Common myeloid progenitor, CD34-positive (primary cell): ENCODE measurements at regions not wholly inside any gene's neighbourhood (a gene's known extent, or its start where the extent isn't known, plus 50 kb on each side); places are given as distances from the start of the nearest gene placed in this dataset.

Experiments used
- CTCF ChIA-PET: fragments of 350-600 bp; sonication (Branson Sonifier 250); formaldehyde crosslinking; loops from one replicate; lab custom pipeline; 2021; ENCODE audit warnings: antibody characterized with exemption; lab: Charles Lee
- POLR2A ChIA-PET: fragments of 350-600 bp; sonication (Branson Sonifier 250); formaldehyde crosslinking; loops from one replicate; lab custom pipeline; 2021; ENCODE audit warnings: antibody characterized with exemption; lab: Charles Lee
- DNase-seq, 3 donors: peaks; one replicate each; pipeline versions ENCODE4 v3.0.0 to v3.0.0-alpha.2; 2013
- H3K27ac ChIP-seq, 2 experiments: 1 replicate in 1 of 2; 2 replicates in 1 of 2; pipeline ENCODE4 v1.7.0; 2013; ENCODE audit warnings: inconsistent platforms in 2 of 2, low read length in 2 of 2, mild to moderate bottlenecking in 2 of 2, low read depth in 1 of 2, moderate library complexity in 1 of 2; ENCODE audit not compliant: severe bottlenecking in 2 of 2, insufficient read depth in 1 of 2, poor library complexity in 1 of 2
- H3K27me3 ChIP-seq, 5 experiments: replicated peaks in 2 of 5; 1 replicate in 3 of 5; 2 replicates in 2 of 5; pipeline versions ENCODE4 v1.6.1 to v1.7.0; 2013; ENCODE audit warnings: low read length in 4 of 5, mild to moderate bottlenecking in 2 of 5, moderate library complexity in 2 of 5, inconsistent platforms in 1 of 5; ENCODE audit not compliant: insufficient read depth in 5 of 5, control insufficient read depth in 4 of 5
- H3K36me3 ChIP-seq, 4 experiments: 1 replicate in 2 of 4; 2 replicates in 2 of 4; pipeline versions ENCODE4 v1.6.1 to v1.7.0; 2013; ENCODE audit warnings: low read length in 3 of 4, control low read depth in 1 of 4, mild to moderate bottlenecking in 1 of 4; ENCODE audit not compliant: control insufficient read depth in 4 of 4, insufficient read depth in 4 of 4
- H3K4me1 ChIP-seq, 4 experiments: 1 replicate in 3 of 4; 2 replicates in 1 of 4; pipeline versions ENCODE4 v1.6.1 to v1.7.1; 2013; ENCODE audit warnings: low read length in 3 of 4, mild to moderate bottlenecking in 3 of 4, control low read depth in 1 of 4, inconsistent platforms in 1 of 4, moderate library complexity in 1 of 4; ENCODE audit not compliant: control insufficient read depth in 4 of 4, insufficient read depth in 4 of 4; ENCODE audit errors: control extremely low read depth in 1 of 4
- H3K4me3 ChIP-seq, 7 experiments: 1 replicate in 4 of 7; 2 replicates in 3 of 7; pipeline versions ENCODE4 v1.5.1 to v1.7.0; 2013; ENCODE audit warnings: mild to moderate bottlenecking in 7 of 7, low read length in 6 of 7, moderate library complexity in 6 of 7, inconsistent platforms in 2 of 7, low read depth in 2 of 7, control low read depth in 1 of 7; ENCODE audit not compliant: insufficient read depth in 4 of 7, control insufficient read depth in 1 of 7; ENCODE audit errors: extremely low read depth in 1 of 7
- H3K9me3 ChIP-seq, 5 experiments: 1 replicate in 4 of 5; 2 replicates in 1 of 5; pipeline versions ENCODE4 v1.6.1 to v1.7.1; 2013; ENCODE audit warnings: low read length in 4 of 5, mild to moderate bottlenecking in 2 of 5, inconsistent platforms in 1 of 5, low read depth in 1 of 5, moderate library complexity in 1 of 5; ENCODE audit not compliant: control insufficient read depth in 4 of 5, insufficient read depth in 2 of 5; ENCODE audit errors: control extremely low read depth in 1 of 5
- WGBS: methylation state at CpG from one replicate; pipeline ENCODE4 v1.1.5; 2013; ENCODE audit not compliant: insufficient coverage; 5-methylcytosine and 5-hydroxymethylcytosine counted together

DNA sequence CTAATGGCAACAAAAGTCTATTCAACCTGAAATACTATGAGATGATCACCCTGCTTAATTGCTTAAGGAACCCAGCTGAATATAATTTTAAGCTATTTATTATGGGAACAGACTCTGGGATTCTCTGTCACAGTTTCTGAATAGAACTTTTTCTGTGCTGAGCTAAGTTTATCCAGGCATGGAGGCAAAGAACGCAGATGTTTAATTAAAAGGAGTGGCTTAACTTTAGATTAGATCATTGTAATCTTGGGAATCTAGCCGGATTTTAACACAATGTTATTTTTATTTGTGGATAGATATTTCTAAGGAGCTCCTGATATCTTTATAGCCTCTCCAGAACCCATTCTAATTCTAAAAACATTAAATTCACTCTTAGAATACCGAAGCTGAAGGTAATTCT is 353.4 kb downstream of the STIM2 start:
- Histone ChIP-seq H3K27ac (no peak overlapping the region), H3K36me3 (no peaks in the 10 kb centered on the region), H3K4me1 (no peaks in the 10 kb centered on the region), H3K9me3 (no peaks in the 10 kb centered on the region), H3K4me3 (no peak overlapping the region), H3K27me3 (no peaks in the 10 kb centered on the region)
- ChIA-PET POLR2A (no interaction called here), CTCF (no interaction called here)
- no peak for DNase-seq
- WGBS, result 100% methylated on average over 1 of the region's 3 CpGs

DNA sequence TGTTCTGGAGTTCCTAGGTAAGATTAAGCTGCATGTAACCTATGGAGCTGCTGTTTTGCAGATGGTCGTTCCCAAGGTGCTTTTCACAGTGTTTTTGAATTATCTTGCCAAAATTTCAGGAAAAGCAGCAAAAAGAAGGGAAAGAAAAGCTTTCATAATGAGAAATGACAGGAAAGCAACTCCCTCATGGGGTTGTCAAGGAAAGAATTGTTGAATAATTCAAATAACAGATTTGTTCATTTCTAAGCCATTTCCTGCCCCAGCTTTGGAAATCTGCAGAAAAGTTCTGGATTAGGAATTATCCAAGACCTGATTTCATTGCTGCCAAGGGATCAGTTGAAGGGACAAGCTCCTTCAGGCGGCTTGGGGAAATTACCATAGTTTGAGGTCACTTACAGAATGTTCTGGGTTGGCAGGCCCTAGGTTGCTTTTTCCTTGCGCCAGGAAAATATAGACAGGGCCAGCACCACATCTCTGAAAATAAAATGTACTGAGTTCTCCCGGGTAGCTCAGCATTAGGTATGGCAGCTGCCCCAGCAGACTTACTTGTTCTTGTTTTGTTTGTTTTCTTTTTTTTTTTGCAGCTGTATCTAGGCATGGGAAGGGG is 354.7 kb downstream of the STIM2 start:
- no peak for DNase-seq
- H3K27ac ChIP-seq, result no peak overlapping the region
- 93% methylated on average over 2 of the region's 4 CpGs for WGBS
- no peaks in the 10 kb centered on the region for H3K9me3 ChIP-seq
- no peaks in the 10 kb centered on the region for H3K27me3 ChIP-seq
- CTCF ChIA-PET, result no interaction called here
- POLR2A ChIA-PET, result no interaction called here
- H3K4me3 ChIP-seq, result no peak overlapping the region
- H3K36me3 ChIP-seq, result no peaks in the 10 kb centered on the region
- H3K4me1 ChIP-seq, result no peaks in the 10 kb centered on the region

DNA sequence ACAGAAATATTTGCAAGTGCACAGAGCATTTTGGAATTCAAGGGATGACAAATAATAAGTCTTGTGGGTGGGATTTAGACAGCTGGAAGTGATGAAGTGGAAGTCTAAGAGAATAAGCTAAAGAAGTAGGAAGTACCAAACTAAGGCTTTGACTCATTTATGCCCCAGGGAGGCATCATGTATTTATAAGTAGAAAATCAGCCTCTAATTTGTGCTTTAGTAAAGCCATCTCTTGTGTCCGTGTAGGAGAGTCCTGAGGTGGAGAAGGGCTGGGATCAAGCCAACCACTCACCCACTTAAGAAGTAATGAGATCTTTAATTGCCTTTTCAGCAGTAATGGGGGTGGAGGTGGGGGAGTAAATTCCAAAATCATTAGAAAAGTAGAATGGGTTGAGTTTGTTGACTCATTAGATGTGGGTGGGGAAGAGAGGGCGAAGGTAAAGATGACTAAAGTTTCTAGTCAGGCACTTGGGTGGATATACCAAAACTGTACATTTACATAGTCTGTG is 356.7 kb downstream of the STIM2 start:
- ChIA-PET CTCF (no interaction called here), POLR2A (no interaction called here)
- Histone ChIP-seq H3K36me3 (no peaks in the 10 kb centered on the region), H3K9me3 (no peaks in the 10 kb centered on the region), H3K27ac (no peak overlapping the region), H3K4me1 (no peaks in the 10 kb centered on the region), H3K4me3 (no peak overlapping the region), H3K27me3 (no peaks in the 10 kb centered on the region)
- WGBS, result no CpG with 5 or more reads among the region's 2 CpGs
- DNase-seq, result no peak

DNA sequence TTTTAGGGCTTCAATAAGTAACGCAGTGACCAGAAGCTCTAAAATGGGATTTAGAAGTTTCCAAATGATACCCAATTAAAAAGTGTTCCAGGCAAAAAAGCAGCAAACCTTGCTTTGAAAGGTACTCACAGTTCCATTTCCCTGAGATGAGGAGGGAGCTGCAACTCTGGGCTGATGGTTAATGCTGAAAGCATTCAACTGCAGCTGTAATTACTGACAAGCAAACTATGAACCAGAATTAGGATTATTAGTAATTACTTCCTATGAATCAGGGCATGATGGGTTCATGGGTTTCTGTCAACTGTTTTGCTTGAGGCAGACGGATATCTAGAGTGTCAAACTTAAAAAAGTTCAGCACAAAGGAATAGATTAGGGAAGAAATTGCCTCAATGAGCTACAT is 357.4 kb downstream of the STIM2 start:
- H3K27ac ChIP-seq, result no peak overlapping the region
- H3K27me3 ChIP-seq, result no peaks in the 10 kb centered on the region
- no peaks in the 10 kb centered on the region for H3K36me3 ChIP-seq
- H3K4me1 ChIP-seq, result no peaks in the 10 kb centered on the region
- POLR2A ChIA-PET, result no interaction called here
- WGBS, result 89% methylated on average over 2 of the region's 2 CpGs
- CTCF ChIA-PET, result no interaction called here
- DNase-seq, result no peak
- no peaks in the 10 kb centered on the region for H3K9me3 ChIP-seq
- H3K4me3 ChIP-seq, result no peak overlapping the region

DNA sequence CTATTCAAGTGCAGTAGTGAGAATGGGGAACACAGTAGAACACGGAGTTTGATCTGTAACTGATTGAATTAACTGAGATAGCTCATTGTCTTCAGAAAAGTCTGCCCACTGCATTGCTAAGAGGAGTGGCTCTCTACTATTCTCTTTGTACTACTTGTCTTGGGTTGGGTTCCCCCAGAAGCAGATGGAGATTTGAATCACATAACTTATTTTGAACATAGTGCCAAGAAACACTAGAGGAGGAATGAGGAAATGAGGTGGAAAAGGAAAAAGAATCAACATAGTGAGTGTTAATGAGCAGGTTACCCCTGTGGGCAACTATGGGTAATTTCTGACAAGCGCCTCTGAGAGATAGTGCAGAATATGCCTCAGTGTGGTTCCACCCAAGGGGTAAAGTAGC is 362.7 kb downstream of the STIM2 start:
- Histone ChIP-seq H3K36me3 (no peaks in the 10 kb centered on the region), H3K4me1 (no peaks in the 10 kb centered on the region), H3K27me3 (no peaks in the 10 kb centered on the region), H3K27ac (no peak overlapping the region), H3K4me3 (no peak overlapping the region), H3K9me3 (no peaks in the 10 kb centered on the region)
- DNase-seq, result no peak
- ChIA-PET POLR2A (no interaction called here), CTCF (no interaction called here)
- 78% methylated on average over 2 of the region's 2 CpGs for WGBS

DNA sequence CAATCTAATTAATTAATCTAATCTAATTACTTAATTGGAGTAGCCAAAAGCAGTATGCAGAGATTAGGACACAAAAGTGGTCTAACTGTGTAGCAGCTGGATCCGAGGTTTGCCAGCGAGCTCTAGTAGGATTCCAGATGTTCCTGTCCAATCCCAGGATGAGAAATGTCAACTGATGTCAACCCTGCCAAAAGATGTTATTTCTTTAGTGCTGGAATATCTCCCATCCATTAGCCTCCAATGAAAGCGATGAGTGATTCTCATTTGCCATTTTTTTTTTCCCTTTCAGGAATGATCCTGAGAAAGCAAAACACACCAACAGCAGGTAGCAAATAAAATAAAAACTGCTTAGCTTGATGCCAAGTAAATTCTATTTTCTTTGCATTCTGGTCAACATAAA is 372.9 kb downstream of the STIM2 start:
- POLR2A ChIA-PET, result no interaction called here
- H3K36me3 ChIP-seq, result no peaks in the 10 kb centered on the region
- CTCF ChIA-PET, result no interaction called here
- DNase-seq, result no peak
- no peaks in the 10 kb centered on the region for H3K4me1 ChIP-seq
- no peak overlapping the region for H3K4me3 ChIP-seq
- H3K27ac ChIP-seq, result no peak overlapping the region
- H3K27me3 ChIP-seq, result no peaks in the 10 kb centered on the region
- H3K9me3 ChIP-seq, result no peaks in the 10 kb centered on the region
- 92% methylated on average over 3 of the region's 3 CpGs for WGBS

DNA sequence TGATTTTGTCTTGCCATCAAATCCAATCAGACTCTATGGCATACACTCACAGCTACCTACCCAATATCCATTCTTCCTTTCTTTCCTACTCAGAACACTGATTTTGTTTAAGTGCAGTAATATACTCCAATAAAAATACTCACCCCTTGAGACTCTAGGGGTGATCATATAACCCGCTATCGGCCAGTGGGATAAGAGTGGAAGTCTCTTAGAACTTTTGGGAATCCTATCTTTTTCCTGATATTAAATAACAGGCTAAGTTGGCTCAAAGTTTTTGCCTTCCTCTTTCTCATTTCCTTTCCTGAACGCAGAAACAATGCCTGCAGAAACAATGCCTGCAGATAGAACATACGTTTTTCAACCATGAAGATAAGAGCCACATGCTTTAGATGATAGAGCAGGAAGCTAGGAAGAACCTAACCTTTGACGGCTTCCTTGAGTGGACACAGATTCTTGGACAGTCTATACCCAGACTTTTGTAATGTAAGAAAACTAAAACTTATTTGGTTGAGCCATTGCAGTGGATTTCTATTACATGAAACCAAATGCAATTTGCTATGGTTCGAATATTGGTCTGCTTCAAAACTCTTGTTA is 373.8 kb downstream of the STIM2 start:
- Histone ChIP-seq H3K4me3 (no peak overlapping the region), H3K4me1 (no peaks in the 10 kb centered on the region), H3K9me3 (no peaks in the 10 kb centered on the region), H3K27ac (no peak overlapping the region), H3K36me3 (no peaks in the 10 kb centered on the region), H3K27me3 (no peaks in the 10 kb centered on the region)
- DNase-seq, result no peak
- POLR2A ChIA-PET, result no interaction called here
- 42% methylated on average over 6 of the region's 6 CpGs for WGBS
- CTCF ChIA-PET, result no interaction called here
